CD4-positive, alpha-beta T cell treated with Interleukin-15 for 1 hour (primary cell): ENCODE measurements at regions not wholly inside any gene's neighbourhood (a gene's known extent, or its start where the extent isn't known, plus 50 kb on each side); places are given as distances from the start of the nearest gene placed in this dataset.
"Not testable (repeated sequence)": the region's sequence is repeated elsewhere in the genome, so short reads cannot be mapped to it uniquely, and the experiment has no call there.

Source experiments
- DNase-seq: peaks from one replicate; pipeline ENCODE4 v3.0.0-alpha.2; 2020

GRCh38 chr10:91091780-91092179, 128.7 kb upstream of the PCGF5 start:
- no peak for DNase-seq

- no peak for DNase-seq
Measured at GRCh38 chr10:91096274-91096673, 124.2 kb upstream of the PCGF5 start.

GRCh38 chr10:91097313-91097712, 123.2 kb upstream of the PCGF5 start:
- DNase-seq = no peak

GRCh38 chr10:91098021-91098420, 122.4 kb upstream of the PCGF5 start:
- DNase-seq = not testable (repeated sequence)

DNA sequence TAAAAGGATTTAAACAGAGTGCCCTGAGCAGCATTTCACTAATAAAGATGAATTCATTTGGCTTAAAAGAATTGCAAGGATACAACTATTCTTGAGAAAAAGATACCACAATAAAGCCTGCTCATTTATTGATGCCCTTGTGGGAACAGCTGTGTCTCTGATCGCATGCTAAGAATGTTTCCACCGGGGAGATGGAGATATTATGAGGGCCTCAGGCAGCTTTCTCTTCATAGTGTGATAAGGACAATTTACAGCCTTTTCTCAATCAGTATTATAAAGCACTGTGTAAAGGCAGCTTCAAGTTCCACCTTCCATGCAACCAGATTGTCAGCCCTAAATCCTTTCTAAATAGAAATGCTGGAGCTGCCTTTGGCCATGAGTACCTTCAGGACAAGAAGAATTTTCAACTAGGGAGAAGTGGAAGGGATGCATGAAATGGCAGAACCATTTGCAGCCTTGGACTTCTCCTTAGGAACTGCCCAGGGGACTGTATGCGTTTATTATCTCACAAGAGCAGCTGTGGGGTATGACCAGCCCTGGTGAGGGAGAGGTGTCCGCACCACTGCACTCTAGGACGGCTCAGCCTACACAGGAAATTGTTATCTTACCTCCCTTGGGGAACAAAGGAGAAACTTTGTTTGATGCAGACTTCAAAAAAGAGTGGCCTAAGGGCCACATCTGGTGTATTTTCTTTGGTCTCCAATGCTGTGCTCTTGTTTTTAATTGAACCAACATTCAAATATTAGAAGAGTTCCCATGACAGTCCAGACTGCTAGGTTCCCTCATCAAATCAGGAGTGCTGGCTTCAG, 116.9 kb upstream of the PCGF5 start:
- DNase-seq = no peak

GRCh38 chr10:91104193-91105041, 116.0 kb upstream of the PCGF5 start:
- DNase-seq = no peak

DNA sequence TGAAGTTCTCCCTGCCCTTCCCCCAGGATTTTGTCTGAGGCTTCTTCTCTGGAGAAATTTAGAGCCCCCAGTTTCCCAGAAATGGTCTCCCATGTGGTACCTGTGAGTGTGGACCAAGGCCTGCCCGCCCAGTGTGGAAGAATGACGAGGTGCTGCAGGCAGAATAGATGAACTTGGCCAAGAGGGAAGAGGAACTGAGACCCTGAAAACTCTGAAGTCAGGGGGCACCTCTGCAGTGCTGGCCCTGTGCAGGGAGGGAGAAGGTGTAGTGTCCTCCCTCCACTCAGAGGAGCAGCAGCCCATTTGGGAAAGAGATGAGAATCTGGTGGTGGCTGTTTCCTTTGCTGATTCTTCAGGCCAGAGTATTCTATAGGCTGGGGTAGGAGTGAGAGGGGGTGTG, 115.2 kb upstream of the PCGF5 start:
- no peak for DNase-seq

GRCh38 chr10:91108820-91109219, 111.6 kb upstream of the PCGF5 start:
- DNase-seq = no peak

DNA sequence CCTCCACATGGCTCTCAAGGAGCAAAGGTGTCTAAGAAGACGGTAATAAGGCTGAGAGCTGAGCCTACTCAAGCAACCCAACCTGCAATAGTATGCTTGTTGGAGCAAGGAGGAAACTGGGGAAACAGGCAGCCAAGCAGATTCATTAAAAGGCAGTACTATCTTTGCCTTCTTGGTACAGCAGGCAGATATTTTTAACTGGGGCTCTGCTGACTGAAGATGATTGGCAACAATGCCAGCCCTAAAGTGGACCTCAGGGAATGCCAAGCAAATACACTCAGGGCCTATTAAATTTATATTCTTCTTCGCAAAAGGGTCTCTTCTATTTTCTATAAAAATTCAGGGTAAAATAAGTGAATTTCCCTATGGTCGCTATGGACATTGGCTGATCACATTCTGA, 109.4 kb upstream of the PCGF5 start:
- DNase-seq = no peak

DNA sequence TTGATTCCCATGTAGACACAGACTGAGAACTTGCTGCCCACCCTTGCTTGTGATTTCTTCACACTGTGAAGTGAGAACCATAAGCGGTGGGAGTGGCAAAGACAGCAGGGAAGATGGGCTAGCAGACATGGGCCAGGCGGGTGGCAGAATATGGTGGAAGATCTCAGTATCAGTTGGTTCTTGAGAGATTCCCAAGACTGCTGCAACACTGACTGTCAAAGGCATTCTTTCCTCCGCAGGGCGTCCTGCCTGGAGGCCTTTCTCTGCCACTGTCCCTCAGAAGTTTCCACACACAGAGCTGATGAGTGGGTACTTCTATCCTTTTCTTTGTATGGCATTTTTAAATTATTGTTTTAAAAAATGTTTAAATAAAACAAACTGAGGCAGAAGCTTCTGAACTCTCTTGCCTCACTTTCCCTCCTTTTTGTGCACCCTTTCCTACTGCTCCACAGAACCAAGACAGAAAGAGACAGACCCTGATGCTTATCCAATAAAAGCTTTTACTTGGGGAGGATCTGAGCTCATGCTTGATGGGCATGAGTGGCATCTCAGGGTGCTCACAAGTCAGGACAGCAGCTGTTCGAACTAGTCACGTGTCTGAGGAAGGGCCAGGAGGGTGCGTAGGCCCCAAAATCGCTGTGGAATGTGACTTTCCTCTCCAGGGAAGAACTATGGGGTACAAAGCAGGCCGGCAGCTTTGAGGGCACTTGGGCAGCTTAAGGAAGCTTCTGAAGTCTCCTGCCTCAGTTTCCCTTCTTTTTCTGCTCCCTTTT, 104.7 kb upstream of the PCGF5 start:
- DNase-seq = no peak

DNA sequence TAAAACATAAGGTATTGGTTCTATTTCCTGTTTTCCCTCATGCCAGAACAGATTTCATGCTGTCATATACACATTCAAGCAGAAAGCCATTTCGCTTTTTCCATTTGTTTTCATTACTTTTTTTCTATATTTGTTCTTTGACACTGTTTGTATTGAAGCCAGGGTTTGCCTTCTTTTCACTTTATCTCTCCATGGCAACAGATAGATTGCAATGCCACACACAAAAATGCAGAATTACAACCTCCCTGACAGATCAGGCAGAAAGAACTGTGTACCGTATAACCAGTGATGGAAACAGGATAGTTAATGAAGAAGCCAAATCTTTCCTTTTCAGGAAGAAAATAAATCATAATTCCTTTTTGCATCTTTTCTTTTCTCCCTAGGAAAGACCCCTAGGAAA, 103.0 kb upstream of the PCGF5 start:
- no peak for DNase-seq

- DNase-seq = no peak
Measured at GRCh38 chr10:91120348-91120747, 100.1 kb upstream of the PCGF5 start.

- DNase-seq = no peak
Measured at GRCh38 chr10:91123261-91123660, 97.2 kb upstream of the PCGF5 start.

DNA sequence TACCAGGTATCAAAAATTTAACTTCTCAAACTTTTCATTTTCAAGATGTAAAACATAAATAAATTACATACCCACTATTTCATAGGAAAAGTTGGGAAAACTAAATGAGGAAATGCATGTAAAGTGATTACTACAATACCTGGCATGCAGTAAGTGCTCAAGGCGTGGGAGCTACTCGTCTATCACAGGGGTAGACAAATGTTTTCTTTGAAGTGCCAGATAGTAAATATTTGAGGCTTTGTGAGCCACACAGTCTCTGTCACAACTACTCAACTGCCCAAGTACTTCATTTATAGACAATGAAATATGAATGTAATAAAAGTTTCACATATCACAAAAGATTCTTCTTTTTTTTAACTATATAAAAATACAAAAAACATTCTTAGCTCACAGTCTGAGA, 96.4 kb upstream of the PCGF5 start:
- no peak for DNase-seq

DNA sequence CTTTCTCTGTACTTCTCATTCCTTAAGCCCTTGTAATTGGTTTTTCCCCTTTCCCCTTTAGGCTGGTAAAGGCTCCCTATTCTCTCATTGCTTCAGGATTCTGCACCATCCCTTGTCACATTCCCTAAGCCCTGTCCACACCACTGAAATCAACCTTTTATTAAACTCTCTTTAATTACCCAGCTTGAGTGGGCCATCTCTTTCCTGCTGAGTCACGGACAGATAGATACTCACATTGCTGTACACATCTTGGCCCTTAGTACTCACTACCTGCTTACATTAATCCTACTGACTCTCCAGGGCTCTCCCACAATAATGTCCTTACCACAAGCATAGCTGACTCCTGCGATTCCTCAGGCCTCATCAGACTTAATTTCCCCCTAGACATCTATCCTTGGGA, 94.0 kb upstream of the PCGF5 start:
- DNase-seq = no peak

GRCh38 chr10:91127341-91128082, 93.0 kb upstream of the PCGF5 start:
- DNase-seq = no peak

DNA sequence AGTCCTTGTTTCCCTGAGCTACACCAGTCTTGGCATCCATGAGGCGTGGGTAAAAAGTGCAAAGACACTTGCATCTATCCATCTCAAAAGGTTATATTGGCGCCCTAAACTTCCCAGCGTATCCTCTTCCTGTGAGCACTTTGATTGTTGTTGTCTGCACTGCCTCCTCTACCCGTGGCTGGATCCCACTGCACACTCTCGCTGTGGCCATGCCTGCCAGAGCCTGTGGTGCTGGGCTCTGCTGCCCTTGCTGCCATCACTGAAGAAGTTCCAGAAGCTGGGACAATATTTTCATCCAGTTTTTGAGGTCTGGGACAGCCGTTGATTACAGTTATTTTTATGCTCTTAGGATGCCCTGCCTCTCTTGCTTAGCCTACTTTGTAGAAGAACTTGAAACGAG, 85.3 kb upstream of the PCGF5 start:
- DNase-seq = no peak

GRCh38 chr10:91137011-91137643, 83.3 kb upstream of the PCGF5 start:
- DNase-seq = no peak

DNA sequence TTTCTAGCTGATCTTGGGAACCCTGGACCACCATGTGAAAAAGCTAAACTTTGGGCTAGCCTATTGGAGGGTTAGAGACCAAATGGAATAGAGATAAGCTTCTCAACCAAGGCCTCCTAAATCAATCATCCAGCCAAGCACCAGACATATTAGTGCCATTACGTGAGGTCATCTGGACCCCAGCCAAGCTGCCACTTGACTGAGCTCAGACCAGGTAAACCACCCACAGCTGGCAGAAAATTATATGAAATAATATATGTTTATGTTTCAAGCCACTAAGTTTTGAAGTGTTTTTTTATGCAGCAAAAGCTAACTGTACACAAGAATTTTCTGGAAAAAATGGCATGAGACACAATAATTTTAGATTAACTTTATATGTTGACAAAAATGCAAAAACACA, 82.6 kb upstream of the PCGF5 start:
- no peak for DNase-seq

GRCh38 chr10:91140995-91141549, 79.4 kb upstream of the PCGF5 start:
- no peak for DNase-seq

DNA sequence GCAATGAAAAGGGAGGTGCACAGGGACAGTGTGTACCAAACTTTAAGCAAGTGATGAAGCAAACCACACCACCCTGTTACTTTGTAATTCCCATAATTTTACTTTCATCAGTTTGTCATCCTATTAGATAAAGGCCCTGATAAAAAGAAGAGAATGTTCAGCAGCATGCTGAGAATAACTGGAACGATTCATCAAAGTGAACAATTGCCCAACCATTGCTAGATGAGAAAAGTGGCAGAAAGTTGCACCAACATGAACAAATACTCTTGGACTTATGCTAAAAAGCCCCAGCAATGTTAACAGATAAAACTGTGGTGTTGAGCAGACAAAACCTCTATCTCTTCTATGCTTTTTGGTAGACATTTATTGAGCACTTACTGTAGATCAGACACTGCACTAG, 75.5 kb upstream of the PCGF5 start:
- no peak for DNase-seq

DNA sequence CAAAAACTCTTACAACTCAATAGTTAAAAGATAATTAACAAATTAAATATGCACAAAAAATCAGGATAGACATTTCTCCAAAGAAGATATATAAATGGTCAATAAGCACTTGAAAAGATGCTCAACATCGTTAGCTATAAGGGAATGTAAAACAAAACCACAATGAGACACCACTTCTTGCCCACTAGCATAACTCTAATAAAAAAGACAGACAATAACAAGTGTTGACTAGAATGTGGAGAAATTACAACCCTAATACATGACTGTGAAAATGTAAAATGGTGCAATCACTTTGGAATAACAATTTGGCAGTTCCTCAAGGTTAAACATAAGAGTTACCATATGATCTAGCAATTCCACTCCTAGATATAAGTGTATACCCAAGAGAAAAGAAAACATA, 74.3 kb upstream of the PCGF5 start:
- no peak for DNase-seq
